ENCODE measurements at regions not wholly inside any gene's neighbourhood (a gene's known extent, or its start where the extent isn't known, plus 50 kb on each side); places are given as distances from the start of the nearest gene placed in this dataset.

GRCh38 chr1:93815366-93816110 is 63.5 kb downstream of the DNTTIP2 start:
- no peak for TF ChIP-seq CTCF (IDR thresholded peaks at IDR 0.05)
- no peak for TF ChIP-seq POLR2A (IDR thresholded peaks at IDR 0.05)
- TF ChIP-seq POLR2AphosphoS5 (IDR thresholded peaks at IDR 0.05): no peak
- TF ChIP-seq EP300 (IDR thresholded peaks at IDR 0.05): no peak
- Histone ChIP-seq H3K27ac (peak overlapping the region in 2 of 4 donors; percentile 53 to 65), H3K4me1 (peaks cover 21 to 46% (median 41%) of the 10 kb centered on the region in 4 donors), H3K36me3 (no peaks in the 10 kb centered on the region), H3K27me3 (no peaks in the 10 kb centered on the region), H3K9me3 (no peaks in the 10 kb centered on the region), H3K4me3 (no peak overlapping the region)
- DNase-seq (no peak), ATAC-seq (ENCODE audit: low FRiP score in 2 of 2) (no peak)
- 67 to 83% methylated on average over 8 of the region's 8 CpGs for WGBS, 2 donors

GRCh38 chr1:93814795-93815340 is 64.1 kb downstream of the DNTTIP2 start:
- Histone ChIP-seq H3K9me3 (no peaks in the 10 kb centered on the region), H3K4me3 (no peak overlapping the region), H3K36me3 (no peaks in the 10 kb centered on the region), H3K27me3 (no peaks in the 10 kb centered on the region), H3K27ac (no peak overlapping the region), H3K4me1 (peaks cover 21 to 46% (median 41%) of the 10 kb centered on the region in 4 donors)
- WGBS, 2 donors: 80 to 83% methylated on average over 8 of the region's 8 CpGs
- TF ChIP-seq POLR2AphosphoS5 (IDR thresholded peaks at IDR 0.05): no peak
- no peak for TF ChIP-seq EP300 (IDR thresholded peaks at IDR 0.05)
- no peak for TF ChIP-seq POLR2A (IDR thresholded peaks at IDR 0.05)
- TF ChIP-seq CTCF (IDR thresholded peaks at IDR 0.05): no peak
- DNase-seq: no peak
- no peak for ATAC-seq (ENCODE audit: low FRiP score in 2 of 2)

GRCh38 chr1:93814059-93814794 is 64.8 kb downstream of the DNTTIP2 start:
- no peaks in the 10 kb centered on the region for H3K27me3 ChIP-seq
- peak in 1 of 2 donors; percentile 52 for DNase-seq
- H3K4me1 ChIP-seq: peaks cover 21 to 46% (median 41%) of the 10 kb centered on the region in 4 donors
- no peaks in the 10 kb centered on the region for H3K9me3 ChIP-seq
- ATAC-seq (ENCODE audit: low FRiP score in 2 of 2): peak; percentile 38 to 86
- no peak overlapping the region for H3K4me3 ChIP-seq
- H3K36me3 ChIP-seq: no peaks in the 10 kb centered on the region
- 77% methylated on average over 6 of the region's 7 CpGs; no CpG with 5 or more reads in 1 of the 2 donors for WGBS, 2 donors
- TF ChIP-seq EP300 (IDR thresholded peaks at IDR 0.05): no peak
- TF ChIP-seq CTCF (IDR thresholded peaks at IDR 0.05): peak; percentile 79 to 97 (median 92)
- H3K27ac ChIP-seq: no peak overlapping the region

GRCh38 chr1:93813076-93813475 is 65.9 kb downstream of the DNTTIP2 start:
- 95 to 98% methylated on average over 2 of the region's 2 CpGs for WGBS, 2 donors
- Histone ChIP-seq H3K4me3 (no peak overlapping the region), H3K27me3 (no peaks in the 10 kb centered on the region), H3K4me1 (peaks cover 15 to 41% (median 37%) of the 10 kb centered on the region in 4 donors), H3K9me3 (no peaks in the 10 kb centered on the region), H3K27ac (no peak overlapping the region), H3K36me3 (no peaks in the 10 kb centered on the region)
- TF ChIP-seq CTCF (IDR thresholded peaks at IDR 0.05) (no peak), POLR2A (IDR thresholded peaks at IDR 0.05) (no peak), POLR2AphosphoS5 (IDR thresholded peaks at IDR 0.05) (no peak), EP300 (IDR thresholded peaks at IDR 0.05) (no peak)
- ATAC-seq (ENCODE audit: low FRiP score in 2 of 2) (no peak), DNase-seq (no peak)

Data from upper lobe of left lung (tissue), 6 donors.